ENCODE measurements at regions not wholly inside any gene's neighbourhood (a gene's known extent, or its start where the extent isn't known, plus 50 kb on each side); places are given as distances from the start of the nearest gene placed in this dataset.
"Not testable (repeated sequence)": the region's sequence is repeated elsewhere in the genome, so short reads cannot be mapped to it uniquely, and the experiment has no call there.

DNA sequence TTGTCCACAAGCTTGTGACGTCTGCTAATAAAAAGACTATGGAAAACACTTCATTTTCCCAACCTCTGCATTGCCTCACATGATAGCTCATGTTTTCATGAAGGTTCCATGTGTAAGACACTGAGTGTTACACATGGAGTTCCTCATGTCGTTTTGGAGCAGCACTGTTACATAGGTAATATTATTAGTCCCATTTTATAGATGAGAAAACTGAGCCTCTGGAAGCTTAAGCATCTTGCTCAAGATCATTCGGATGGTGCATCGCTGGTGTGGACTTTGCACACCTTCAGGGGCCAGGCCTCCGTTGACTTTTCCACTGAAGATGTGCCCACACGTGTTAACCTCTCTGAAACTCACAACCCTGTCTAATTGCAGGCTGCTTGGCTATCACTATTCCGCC, 743.4 kb downstream of the UQCRFS1 start:
- no peak for DNase-seq (ENCODE audit: low read depth)

DNA sequence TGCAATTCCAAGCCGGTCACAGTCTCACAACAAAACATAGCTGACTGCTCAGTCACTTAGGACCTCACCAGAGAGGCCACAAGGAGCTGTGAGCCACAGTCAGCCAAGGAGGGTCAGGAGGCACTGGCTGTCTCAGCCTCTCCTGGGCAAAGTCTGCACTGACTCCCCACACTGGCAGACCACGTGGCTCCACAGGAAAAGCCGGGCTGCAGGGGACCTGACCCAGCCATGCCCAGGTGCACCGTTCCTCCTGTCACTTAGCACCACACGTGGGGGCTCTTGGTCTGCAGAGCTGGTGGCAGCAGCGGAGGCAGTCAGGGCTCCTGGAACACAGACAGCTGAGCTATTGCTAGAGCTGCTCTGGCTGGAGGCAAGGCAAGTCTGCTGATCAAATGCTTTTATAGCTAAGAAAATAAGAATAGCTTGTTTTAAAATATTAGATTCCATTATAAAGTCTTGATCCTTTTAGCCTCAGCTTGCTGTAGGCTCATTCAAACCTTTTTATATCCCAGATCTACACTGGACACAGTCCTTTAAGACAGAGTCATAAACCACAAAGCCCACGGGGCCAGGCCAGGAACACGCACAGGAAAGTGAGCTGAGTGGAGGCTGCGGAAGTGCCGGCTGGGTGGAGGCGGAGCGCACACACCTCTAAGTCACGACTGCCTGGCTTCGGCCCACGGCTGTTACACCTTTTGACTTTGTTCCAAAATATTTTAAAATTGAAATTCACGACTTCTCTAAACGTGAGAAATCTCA, 744.1 kb downstream of the UQCRFS1 start:
- no peak for DNase-seq (ENCODE audit: low read depth)

DNA sequence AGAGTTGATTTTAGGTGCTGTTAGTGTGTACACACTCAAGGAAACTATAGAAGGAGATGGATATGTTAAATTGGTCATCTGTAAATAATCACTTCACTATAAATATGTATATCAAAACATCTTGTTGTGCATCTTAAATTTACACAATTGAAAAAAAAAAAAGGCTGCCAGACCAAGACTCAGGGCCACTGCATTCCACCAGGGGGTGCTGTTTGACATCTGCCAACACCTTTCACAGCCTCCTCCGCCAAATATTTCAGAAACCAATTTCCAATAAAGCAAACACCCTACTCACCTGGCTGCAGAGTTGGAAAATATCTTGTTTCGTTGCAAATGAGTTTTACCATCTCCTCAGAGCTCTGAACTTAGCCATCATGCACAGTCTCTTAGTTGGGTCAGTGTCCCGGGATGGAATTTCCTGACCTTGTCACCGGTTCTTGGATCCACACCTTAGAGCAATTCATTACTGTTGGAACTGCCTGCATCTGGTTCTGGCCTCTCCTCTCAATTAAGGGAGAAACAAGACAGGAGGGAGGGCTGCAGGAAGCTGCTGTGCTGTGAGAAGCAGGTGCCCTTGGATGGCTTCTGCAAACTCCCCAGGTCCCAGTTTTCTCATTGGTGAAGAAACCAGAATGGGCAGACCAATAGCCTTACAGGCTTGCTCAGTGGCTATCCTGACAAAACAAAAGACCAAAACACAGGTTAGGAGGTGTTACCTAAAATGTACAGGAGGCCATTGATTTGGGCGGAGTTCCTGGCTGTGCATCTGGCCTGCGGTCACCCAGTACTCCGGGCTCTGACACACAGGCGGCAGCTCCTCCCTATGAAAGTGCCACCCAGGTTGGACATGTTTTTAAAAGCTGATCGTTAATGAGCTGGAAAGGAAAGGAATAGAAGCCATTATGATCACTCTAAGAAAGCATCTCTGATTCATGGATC, 746.6 kb downstream of the UQCRFS1 start:
- DNase-seq (ENCODE audit: low read depth): peak; percentile 41

DNA sequence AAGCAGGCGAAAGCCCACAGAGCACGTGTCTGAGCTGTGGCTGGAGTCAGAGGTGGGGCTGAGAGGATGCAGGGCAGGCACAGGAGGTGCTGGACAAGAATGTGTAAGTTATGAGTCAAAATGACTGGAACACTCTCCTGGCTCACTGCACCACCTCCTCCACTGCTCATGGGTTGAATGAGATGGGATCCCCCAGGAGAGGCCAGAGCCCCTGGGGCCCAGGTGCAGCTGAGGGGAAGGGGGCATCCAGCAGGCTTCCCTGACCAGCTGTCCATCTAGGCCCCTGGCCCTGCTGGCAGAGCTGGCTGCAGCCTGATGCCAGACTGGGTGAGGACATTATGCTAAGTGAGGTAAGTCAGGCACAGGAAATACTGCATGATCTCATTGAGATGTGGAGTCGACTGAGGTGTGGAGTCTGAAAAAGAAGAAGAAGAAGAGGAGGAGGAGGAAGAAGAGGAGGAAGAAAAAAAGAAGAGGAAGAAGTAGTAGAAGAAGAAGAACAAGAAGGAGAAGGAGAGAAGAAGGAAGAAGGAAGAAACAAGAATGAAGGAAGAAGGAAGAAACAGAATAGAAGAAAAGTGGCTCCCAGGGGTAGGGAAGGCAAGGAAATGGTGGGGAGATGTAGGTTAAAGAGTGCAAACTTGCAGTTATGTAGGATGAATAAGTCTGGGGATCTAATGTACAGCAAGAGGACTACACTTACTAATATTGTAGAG, 747.4 kb downstream of the UQCRFS1 start:
- no peak for DNase-seq (ENCODE audit: low read depth)

DNA sequence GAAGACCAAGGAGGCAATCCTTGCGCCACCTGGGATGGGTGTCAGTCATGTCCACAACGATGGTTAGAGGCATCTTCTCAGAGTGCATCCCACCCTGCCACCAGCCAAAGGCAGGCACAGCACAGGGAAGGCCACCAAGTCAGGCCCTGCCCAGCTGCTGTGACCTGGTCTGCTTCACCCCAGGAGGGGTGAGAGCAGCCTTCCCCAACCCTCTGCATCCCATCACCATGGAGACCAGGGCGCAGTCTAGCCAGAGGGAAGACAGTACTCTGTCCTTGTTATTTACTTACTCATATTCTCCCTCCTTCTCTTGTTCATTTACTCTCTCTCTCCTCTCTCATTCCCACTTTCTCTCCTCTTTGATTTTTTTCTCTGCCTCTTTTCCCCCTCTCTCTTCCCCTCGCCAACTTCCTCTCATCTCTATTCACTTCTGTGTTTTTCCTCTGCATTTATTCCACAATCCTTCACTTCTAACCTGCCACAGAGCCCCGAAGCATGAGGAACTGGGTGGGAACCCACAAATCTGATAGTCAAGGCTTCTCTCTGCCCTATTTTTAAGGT, 749.4 kb downstream of the UQCRFS1 start:
- DNase-seq (ENCODE audit: low read depth): no peak

DNA sequence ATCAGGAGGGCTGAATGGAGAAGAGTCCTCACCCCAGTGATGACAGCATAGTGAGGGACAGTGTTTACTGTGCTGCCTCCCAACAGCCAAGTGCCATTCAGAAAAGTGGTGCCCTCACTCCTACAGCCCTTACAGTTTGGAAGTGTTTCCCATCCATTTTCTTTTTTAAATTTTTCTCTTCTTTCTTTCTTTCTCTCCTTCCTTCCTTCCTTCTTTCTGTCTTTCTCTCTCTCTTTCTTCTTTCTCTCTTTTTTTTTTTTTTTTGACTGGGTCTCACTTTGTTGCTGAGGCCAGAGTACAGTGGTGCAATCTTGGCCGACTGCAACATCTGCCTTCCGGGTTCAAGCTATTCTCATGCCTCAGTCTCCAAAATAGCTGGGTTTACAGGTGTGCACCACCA, 755.3 kb downstream of the UQCRFS1 start:
- no peak for DNase-seq (ENCODE audit: low read depth)

DNA sequence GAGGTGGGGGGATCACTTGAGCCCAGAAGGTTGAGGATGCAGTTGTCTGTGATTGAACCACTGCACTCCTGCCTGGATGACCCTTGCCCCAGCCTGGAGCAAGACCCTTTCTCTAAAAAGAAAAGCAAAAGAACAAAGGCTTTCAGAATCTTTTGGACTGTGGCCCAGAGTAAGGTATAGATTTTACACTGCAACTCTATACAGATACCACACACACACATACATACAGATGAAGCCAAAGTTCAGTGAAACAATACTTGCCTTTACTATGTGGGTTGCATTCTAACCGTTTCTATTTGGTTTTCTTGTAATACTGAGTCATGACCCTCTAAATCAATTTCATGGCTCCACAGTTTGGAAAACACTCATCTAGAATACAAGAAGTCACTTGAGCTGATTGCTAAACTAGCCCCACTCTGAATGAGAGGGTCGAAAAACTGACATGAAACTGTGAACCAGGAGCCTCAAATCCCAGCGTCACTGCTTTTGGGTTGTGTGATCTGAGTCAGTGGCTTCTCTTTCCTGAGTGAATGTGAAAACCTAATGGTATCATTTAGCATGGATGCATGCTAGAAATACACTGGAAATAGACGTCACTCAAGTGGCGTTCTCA, 756.1 kb downstream of the UQCRFS1 start:
- no peak for DNase-seq (ENCODE audit: low read depth)

DNA sequence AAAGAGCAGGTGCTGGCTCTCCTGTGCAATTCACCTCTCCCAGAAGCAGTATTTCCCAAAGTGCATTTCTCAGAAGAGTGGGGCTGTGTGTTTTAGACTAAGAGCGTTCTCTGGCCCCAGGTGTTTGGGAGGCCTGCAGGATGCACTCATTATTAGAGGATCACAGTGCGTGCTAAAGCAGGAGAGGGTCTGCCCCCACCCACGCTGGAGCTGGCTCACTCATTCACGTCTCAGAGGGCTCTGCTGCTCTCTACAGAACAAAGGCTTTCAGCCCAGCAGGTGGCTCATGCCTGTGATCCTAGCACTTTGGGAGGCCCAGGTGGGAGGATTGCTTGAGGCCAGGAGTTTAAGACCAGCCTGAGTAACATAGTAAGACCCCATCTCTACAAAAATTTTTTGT, 756.7 kb downstream of the UQCRFS1 start:
- DNase-seq (ENCODE audit: low read depth): no peak

DNA sequence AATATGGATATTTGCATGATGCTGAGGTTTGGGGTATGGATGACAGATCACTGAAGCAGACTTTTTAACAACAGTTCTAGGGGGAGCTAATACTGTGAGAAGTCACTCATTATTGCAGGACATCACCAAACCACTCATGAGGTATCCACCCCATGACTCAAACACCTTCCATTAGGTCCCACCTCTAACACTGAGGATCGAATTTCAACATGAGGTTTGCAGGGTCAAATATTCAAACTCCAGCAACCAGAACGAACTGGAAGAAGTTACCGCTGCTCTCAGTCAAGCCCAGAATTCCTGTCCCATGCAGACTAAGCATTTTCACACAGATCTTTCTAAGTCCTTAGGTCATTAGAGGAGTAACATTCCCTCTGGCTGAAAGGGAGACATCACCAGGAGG, 758.9 kb downstream of the UQCRFS1 start:
- no peak for DNase-seq (ENCODE audit: low read depth)

DNA sequence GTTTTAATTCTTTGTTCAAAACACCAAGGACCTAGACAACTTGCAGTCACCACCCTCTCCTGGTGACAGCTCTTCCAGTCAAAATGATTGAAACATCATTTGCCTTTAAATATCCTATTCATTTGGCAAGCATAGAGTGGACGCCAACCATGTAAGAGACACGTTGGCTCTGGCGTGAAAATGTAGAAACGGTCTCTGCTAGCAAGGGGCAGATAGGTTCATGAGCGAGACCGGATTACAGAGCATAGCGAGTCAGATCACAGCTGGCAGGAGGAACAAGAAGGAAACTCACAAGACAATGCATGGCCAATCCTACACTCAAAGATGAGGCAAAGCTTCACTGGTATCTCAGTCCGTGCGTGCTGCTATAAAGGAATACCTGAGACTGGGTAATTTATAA, 759.5 kb downstream of the UQCRFS1 start:
- DNase-seq (ENCODE audit: low read depth): no peak

DNA sequence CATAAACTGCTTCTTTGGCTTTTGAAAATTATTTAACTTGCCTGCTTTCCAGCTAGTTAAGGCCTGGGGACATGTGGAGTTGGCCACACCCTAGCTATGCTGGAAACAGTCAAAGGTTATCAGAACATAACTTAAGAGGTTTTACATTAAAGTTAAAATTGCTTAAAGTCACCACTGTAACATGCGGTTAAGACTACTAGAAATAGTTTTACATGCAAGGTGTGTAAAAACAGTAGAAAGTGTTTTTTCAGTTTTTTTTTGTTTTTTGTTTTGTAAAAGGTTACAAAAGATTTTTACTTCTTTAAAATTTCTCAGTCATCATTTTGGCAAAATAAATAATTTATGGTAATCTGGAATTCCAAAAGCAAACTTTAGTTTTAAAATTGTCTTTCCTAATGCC, 763.1 kb downstream of the UQCRFS1 start:
- DNase-seq (ENCODE audit: low read depth): no peak

DNA sequence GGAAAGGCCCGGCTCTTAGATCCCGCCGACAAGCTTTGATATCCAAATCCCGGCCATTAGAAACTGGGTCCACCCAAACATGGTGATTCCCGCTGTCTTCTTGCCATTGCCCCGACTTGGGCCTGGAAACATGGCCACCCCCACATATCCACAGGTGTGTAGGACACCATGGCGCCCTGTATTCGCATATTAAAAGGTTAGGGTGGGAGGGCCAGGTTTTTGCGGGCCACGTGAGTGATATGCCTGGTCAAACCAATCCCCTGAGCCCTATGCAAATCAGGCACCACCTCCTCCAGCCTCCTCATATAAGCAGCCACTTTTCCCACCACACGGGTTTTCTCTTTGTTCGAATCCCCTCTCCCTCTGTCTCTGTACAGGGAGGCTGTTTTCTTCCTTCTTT, 766.4 kb downstream of the UQCRFS1 start:
- no peak for DNase-seq (ENCODE audit: low read depth)

DNA sequence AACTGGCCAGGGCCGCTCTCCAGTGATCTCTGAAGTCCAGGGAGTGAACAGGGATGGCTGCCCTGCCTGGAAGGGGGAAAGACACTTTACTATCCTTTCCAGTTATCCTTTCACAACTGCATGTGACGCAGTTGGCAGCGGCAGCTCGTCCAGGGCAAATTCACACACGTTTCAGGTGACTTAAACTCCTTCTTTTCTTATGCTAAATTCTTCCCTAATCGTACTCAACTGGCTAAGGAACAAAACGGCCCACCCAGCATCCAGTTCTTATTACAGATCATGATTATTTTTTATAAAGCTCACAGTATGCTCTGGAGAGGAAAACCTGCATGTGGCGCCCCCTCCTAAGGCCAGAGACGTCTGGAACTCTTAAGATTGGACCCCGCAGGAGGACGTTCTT, 767.1 kb downstream of the UQCRFS1 start:
- no peak for DNase-seq (ENCODE audit: low read depth)

DNA sequence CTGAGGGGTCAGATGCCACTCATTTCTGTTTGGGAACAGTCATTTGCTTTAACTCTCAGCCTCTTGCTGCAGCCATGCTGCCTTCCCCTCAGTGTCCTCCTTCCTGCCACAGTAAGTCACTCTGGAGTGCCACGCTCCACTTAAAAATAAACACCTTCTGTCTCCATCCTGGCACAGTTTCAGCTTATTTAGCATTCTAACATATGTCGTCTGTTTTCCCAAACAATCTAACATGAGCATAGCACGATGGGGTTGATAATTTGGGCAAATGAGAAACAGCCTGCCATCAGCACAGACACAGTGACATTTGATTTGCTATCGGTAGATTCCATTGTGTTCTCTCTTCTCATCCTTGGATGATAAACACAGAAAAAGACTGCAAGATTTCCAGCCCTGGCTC, 768.6 kb downstream of the UQCRFS1 start:
- no peak for DNase-seq (ENCODE audit: low read depth)

DNA sequence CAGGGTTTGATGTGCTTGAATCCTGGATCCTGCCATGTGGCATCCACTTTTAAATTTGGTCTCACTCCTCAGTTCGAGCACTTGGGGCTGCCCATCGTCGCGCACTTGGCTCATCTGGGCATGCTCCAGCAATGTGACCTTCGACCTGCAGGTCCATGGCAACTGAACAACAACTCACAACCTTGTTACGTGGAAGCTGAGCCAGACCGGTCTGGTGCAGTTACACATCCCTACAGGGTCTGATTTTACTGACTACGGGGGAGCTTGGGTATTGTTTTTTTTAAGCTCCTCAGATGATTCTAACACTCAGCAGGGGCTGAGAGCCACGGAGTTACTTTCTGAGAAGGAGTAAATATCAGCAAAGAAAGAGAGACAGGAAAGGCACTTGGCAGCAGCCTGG, 769.6 kb downstream of the UQCRFS1 start:
- DNase-seq (ENCODE audit: low read depth): no peak

DNA sequence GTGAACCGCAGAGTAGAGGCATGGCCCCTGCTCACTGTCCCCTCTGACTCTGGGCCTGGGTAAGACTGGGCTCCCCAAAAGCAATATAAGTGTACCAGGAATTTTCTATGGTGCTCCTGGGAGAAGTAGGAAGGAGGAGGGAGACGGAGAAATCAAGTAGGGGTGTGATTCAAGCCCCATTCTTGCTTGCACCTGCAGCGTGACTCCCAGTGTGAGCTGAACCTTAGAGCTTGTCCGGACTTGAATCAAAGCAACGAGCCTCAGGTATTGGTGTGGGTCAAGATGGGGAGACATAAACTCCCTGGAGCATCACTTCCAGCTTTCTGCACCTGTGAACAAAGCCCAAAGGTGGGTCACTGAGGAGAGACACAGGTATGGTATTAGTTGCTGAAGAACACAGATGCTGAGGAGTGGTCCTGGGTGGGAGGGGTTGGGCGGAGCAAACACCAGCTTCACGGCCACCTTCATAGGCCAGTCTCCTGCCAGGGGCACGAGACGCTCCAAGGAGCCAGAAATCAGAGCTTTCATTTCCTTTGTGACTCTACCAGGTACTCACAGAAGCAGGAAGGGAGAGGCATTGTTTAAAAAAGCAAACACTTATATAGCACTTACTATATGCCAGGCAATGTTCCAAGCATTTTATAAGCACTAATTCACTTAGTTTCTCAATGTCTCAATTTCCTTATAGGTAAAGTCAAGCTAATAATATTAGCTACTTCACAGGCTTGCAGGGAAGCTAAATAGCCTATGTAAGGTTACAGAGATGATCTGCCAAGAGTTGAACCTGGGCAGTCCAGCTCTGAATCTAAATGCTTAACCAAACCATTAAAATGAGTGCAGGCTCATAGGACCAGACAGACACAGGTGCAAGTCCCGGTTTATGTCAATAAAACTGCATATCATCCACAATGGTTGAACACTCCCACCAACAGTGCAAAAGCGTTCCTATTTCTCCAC, 775.3 kb downstream of the UQCRFS1 start:
- no peak for DNase-seq (ENCODE audit: low read depth)

DNA sequence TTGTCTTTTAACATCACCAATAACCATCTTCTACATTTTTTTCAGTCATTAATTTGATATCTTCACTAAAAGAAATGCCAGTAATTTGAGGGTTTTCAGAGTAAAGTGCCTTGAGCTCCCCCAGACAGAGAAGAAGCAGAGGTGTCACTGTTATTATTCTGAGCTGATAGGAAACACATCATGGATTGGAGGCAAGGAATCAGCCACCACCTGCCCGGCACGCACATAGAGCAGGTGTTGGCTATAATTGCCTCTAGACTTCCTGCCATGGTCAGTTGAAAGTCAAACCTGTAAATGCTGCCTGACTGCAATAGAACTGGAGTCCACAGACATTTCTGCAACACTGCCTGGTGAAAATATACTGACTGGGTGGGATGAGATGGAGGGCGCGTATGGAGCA, 776.6 kb downstream of the UQCRFS1 start:
- DNase-seq (ENCODE audit: low read depth): no peak

DNA sequence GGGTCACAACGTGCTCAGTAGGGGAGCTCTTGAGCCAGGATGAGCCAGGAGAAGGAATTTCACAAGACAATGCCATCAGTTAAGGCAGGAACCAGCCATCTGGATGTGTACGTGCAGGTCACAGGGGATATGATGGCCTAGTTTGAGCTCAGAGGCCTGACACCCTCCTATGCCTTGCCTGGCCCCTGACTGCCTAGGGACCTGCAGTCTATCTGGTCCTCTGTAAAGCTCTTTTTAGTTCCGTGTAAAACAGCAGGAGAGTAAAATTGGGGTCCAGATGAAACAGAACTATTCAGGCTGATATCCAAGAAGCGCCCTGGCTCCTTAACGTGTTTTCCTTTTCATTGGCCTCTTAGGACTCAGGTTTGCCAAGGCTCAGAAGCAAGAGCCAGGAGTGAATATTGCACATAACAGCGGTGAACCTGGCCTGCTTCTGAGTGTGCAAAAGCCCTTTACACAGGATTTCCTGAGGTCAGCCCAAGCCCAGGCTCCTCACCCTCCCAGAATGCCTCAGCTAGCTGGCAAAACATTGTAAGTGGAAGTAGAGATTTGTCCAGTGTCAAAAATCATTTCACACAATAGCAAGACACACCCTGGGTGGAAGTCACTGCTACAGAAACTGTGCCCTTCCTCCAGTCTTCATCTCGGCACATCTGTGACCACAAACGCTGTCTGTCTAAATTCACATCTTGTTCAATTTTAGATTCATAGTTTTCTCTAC, 777.2 kb downstream of the UQCRFS1 start:
- no peak for DNase-seq (ENCODE audit: low read depth)

DNA sequence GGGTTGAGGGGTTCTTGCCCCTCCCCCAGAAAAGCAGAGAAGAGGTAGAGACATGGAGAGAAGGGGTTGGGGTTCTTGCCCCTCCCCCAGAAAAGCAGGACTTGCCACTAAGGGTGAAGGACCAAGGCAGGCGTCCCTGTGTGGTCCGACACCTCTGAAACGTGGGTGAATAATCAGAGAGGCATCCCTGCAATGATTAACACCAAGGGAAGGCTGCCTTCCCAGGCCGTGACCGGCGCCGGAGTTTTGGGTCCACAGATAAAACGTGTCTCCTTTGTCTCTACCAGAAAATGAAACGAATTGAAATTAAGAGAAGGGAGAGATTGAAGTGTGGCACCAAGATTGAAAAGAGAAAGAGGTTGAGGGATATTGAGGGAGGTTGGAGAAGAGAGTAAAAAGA, 778.2 kb downstream of the UQCRFS1 start:
- not testable (repeated sequence) for DNase-seq (ENCODE audit: low read depth)

DNA sequence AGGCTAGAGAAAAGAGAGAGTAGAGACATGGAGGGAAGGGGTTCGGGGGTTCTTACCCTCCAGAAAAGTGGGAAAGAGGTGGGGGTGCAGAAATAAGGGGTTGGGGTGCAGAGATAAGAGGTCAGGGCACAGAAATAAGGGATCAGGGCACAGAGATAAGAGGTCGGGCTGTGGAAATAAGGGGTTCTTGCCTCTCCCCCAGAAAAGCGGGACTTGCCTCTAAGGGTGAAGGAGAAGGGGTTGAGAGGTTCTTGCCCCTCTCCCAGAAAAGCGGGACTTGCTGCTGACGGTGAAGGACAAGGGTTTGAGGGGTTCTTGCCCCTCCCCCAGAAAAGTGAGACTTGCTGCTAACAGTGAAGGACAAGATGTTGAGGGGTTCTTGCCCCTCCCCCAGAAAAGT, 778.6 kb downstream of the UQCRFS1 start:
- DNase-seq (ENCODE audit: low read depth): not testable (repeated sequence)

Data from stimulated activated CD8-positive, alpha-beta memory T cell treated with anti-CD3 and anti-CD28 coated beads, Interleukin-7, amount 100 ng/mL, for 24 hours (primary cell).